ENCODE measurements at regions not wholly inside any gene's neighbourhood (a gene's known extent, or its start where the extent isn't known, plus 50 kb on each side); places are given as distances from the start of the nearest gene placed in this dataset.
"Not testable (repeated sequence)": the region's sequence is repeated elsewhere in the genome, so short reads cannot be mapped to it uniquely, and the experiment has no call there.

DNA sequence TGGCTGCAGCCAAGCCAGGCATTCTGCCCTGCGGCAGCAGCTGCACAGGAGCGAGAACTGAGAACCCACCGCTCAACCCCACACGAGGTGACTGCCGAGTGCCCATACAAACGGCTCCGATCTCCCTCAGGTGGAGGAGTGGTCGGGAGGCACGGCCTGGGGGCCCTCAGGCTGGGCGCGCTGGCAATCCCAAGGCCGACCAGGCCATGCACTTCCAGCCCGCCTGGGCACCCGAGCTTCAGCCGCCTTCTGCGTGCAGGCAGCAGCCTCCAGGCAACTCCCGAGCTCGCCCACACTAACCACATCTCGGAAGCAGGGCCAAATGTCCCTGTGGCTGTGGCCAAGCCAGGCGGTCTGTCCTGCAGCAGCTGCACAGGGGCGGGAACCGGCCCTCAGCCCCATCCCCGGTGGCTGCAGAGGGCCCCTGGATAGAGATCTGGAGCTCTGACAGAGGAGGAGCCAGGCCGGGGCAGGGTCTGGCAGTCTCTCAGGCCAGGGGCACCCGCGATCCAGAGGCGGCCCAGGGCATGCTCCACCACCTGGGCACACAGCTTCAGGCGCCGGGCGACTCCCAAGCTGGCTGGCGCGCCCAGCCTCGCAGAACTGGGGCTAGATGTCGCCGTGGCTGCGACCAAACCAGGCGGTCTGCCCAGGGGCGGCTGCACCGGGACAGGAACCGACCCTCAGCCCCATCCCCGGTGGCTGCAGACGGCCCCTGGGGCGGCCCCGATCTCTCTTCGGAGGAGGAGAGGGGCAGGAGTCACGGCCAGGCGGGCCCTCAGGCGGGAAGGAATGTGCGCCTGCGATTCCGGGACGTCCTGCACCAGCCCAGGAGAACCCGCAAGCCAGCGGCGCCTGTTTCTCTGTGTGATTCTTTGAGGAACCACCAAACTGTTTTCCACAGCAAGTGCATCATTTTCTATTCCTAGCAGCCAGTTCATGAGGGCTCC lies 538.0 kb downstream of the CWH43 start:
- not testable (repeated sequence) for H3K4me3 Mint-ChIP-seq; H3K27me3 Mint-ChIP-seq (ENCODE audit: low read depth); H3K36me3 Mint-ChIP-seq (ENCODE audit: low read depth); H3K4me1 Mint-ChIP-seq; H3K9me3 Mint-ChIP-seq; H3K27ac Mint-ChIP-seq

- H3K27ac Mint-ChIP-seq; H3K36me3 Mint-ChIP-seq (ENCODE audit: low read depth); H3K27me3 Mint-ChIP-seq (ENCODE audit: low read depth); H3K4me1 Mint-ChIP-seq; H3K4me3 Mint-ChIP-seq: not testable (repeated sequence)
- peaks cover 29% of the 10 kb centered on the region for H3K9me3 Mint-ChIP-seq
These were observed 573.0 kb downstream of the CWH43 start for GRCh38 chr4:49558916-49559676.

- not testable (repeated sequence) for H3K36me3 Mint-ChIP-seq (ENCODE audit: low read depth); H3K4me1 Mint-ChIP-seq; H3K27me3 Mint-ChIP-seq (ENCODE audit: low read depth); H3K27ac Mint-ChIP-seq; H3K4me3 Mint-ChIP-seq
- H3K9me3 Mint-ChIP-seq, result peaks cover 23% of the 10 kb centered on the region
These were observed 574.2 kb downstream of the CWH43 start for GRCh38 chr4:49560131-49560816.

DNA sequence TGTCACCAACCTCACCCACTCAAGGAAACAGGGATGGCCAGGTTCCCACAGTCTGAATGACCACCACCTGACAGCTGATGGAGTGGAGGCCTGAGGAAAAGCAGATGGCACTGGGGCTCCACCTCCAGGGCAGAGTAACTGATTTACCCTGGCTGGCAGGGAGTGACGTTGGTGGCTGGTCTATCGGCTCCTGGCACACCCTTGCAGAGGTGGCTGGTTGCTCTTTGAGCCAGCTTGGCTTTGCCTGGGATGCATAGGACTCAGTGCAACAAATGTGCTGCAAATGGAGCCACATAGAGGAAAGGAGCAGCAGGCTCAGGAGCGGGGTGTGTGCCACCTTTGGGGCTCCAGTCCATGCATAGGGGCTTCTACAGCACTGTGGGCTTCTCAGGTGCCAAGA lies 574.8 kb downstream of the CWH43 start:
- not testable (repeated sequence) for H3K27me3 Mint-ChIP-seq (ENCODE audit: low read depth); H3K4me3 Mint-ChIP-seq; H3K27ac Mint-ChIP-seq; H3K4me1 Mint-ChIP-seq; H3K36me3 Mint-ChIP-seq (ENCODE audit: low read depth)
- H3K9me3 Mint-ChIP-seq, result peaks cover 23% of the 10 kb centered on the region

GRCh38 chr4:49570248-49570647 lies 584.2 kb downstream of the CWH43 start:
- H3K4me1 Mint-ChIP-seq; H3K36me3 Mint-ChIP-seq (ENCODE audit: low read depth); H3K4me3 Mint-ChIP-seq; H3K27ac Mint-ChIP-seq; H3K27me3 Mint-ChIP-seq (ENCODE audit: low read depth): not testable (repeated sequence)
- peaks cover 54% of the 10 kb centered on the region for H3K9me3 Mint-ChIP-seq

DNA sequence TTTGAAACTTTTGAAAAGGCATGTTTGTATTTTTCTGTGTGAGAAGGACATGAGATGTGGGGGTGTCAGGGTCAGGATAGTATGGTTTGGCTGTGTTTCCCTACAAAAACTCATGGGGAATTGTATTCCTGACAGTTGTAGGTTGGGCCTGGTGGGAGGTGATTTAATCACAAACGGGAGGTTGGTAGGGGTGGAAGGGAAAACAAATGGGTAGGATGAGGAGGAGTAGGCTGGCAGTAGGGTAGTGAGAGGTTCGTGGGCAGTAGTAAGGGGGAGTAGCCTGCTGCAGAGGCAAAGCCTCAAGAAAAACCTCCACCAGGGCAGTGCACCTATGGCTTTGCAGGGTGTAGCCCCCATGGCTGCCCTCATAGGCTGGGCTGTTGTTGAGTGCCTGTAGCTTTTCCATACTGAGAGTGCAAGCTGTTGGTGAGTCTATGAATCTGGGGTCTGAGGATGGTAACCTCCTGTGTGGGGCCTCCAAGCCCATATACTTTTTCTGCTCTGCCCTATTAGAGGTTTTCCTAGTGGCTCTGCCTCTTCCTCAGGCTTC lies 587.7 kb downstream of the CWH43 start:
- H3K36me3 Mint-ChIP-seq (ENCODE audit: low read depth); H3K4me1 Mint-ChIP-seq; H3K27ac Mint-ChIP-seq; H3K4me3 Mint-ChIP-seq; H3K27me3 Mint-ChIP-seq (ENCODE audit: low read depth): not testable (repeated sequence)
- peaks cover 67% of the 10 kb centered on the region for H3K9me3 Mint-ChIP-seq

GRCh38 chr4:49575250-49575649 lies 589.2 kb downstream of the CWH43 start:
- H3K36me3 Mint-ChIP-seq (ENCODE audit: low read depth); H3K4me3 Mint-ChIP-seq; H3K27ac Mint-ChIP-seq; H3K27me3 Mint-ChIP-seq (ENCODE audit: low read depth); H3K4me1 Mint-ChIP-seq: not testable (repeated sequence)
- peaks cover 69% of the 10 kb centered on the region for H3K9me3 Mint-ChIP-seq

DNA sequence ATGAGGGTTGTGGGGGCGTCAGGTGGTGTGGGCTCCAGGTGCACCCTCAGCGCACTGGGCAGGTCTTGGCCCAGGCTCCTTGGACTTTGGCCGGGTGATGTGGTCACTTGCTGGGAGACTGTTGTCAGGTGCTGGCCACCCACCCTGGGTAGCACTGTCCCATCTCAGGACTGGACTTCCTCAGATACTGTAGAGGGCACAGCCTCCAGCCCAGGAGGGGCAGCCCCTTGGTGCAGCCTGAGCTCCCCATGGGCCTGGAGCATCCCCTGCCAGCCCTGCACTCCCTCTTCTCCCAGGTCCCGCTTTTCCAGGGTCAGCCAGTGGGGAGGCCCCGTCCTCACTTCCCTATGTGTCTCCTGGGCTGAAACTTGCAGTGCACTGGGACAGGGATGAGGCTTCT lies 592.3 kb downstream of the CWH43 start:
- not testable (repeated sequence) for H3K36me3 Mint-ChIP-seq (ENCODE audit: low read depth); H3K4me3 Mint-ChIP-seq; H3K27me3 Mint-ChIP-seq (ENCODE audit: low read depth); H3K4me1 Mint-ChIP-seq; H3K27ac Mint-ChIP-seq
- H3K9me3 Mint-ChIP-seq, result peaks cover 57% of the 10 kb centered on the region

GRCh38 chr4:49578899-49579298 lies 592.8 kb downstream of the CWH43 start:
- peaks cover 57% of the 10 kb centered on the region for H3K9me3 Mint-ChIP-seq
- not testable (repeated sequence) for H3K27me3 Mint-ChIP-seq (ENCODE audit: low read depth); H3K4me1 Mint-ChIP-seq; H3K27ac Mint-ChIP-seq; H3K36me3 Mint-ChIP-seq (ENCODE audit: low read depth); H3K4me3 Mint-ChIP-seq

DNA sequence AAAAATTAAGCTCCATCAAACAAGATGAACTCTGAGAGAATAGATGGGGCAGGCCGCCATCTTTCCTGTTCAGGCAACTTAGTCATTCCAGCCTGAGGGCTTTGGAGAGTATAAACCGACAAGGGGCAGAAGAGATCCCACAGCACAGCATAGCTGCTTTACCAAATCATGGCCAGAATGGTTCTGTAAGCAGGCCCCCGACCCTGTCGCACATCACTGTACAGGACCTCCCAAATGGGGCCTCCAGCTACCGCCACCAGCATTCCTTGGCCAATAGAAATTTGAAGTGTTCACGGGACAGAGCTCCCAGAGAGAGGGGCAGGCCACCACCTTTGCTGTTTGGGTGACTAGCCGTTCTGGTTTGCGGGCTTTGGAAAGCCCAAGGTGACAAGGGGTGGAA lies 594.1 kb downstream of the CWH43 start:
- not testable (repeated sequence) for H3K4me1 Mint-ChIP-seq; H3K27ac Mint-ChIP-seq; H3K4me3 Mint-ChIP-seq; H3K27me3 Mint-ChIP-seq (ENCODE audit: low read depth); H3K36me3 Mint-ChIP-seq (ENCODE audit: low read depth)
- H3K9me3 Mint-ChIP-seq, result peaks cover 51% of the 10 kb centered on the region

GRCh38 chr4:49588401-49588800 lies 602.3 kb downstream of the CWH43 start:
- not testable (repeated sequence) for H3K27ac Mint-ChIP-seq; H3K36me3 Mint-ChIP-seq (ENCODE audit: low read depth); H3K4me3 Mint-ChIP-seq; H3K4me1 Mint-ChIP-seq; H3K27me3 Mint-ChIP-seq (ENCODE audit: low read depth)
- H3K9me3 Mint-ChIP-seq, result peaks cover 11% of the 10 kb centered on the region

DNA sequence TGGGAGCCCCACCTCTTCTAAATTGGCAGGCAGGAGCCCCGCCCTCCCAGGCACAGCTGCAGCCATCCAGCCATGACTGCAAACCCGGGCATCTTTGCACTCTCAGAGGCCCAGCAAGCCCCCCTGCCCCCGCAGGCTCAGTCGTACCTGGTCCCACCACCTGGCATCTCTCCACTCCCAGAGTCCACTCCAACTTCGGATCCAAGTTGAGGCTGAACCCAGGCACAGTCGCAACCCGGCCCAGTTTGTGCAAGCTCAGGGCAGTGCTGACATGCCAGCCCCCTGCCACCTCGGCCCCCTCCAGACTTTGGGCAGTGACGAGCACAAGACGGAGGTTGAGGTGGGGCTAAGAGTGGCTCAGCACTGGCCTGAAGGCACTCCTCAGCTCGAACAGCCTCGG lies 632.4 kb downstream of the CWH43 start:
- H3K36me3 Mint-ChIP-seq (ENCODE audit: low read depth); H3K27me3 Mint-ChIP-seq (ENCODE audit: low read depth); H3K27ac Mint-ChIP-seq; H3K4me1 Mint-ChIP-seq; H3K4me3 Mint-ChIP-seq: not testable (repeated sequence)
- peaks cover 15% of the 10 kb centered on the region for H3K9me3 Mint-ChIP-seq

DNA sequence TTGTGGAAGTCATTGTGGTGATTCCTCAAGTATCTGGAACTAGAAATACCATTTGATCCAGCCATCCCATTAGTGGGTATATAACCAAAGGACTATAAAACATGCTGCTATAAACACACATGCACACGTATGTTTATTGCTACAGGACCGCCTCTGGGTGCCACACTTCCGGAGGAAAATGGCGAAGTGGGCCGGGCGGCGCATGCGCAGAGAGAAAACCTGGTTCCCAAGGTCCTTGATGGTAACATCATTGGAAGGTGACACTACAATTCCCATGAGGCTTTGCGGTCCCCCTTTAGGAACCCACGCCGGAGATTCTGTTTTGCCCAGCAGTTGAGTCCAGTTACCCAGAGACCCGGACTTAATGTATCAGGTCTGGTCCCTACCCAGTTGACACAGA lies 640.4 kb downstream of the CWH43 start:
- not testable (repeated sequence) for H3K27me3 Mint-ChIP-seq (ENCODE audit: low read depth); H3K27ac Mint-ChIP-seq; H3K4me3 Mint-ChIP-seq; H3K36me3 Mint-ChIP-seq (ENCODE audit: low read depth); H3K4me1 Mint-ChIP-seq
- peaks cover 21% of the 10 kb centered on the region for H3K9me3 Mint-ChIP-seq
